Choroid plexus epithelial cell (primary cell): ENCODE measurements at regions not wholly inside any gene's neighbourhood (a gene's known extent, or its start where the extent isn't known, plus 50 kb on each side); places are given as distances from the start of the nearest gene placed in this dataset.
A peak's percentile ranks its signal among the peaks of the same experiment; 100 is the strongest.

Experiments used
- DNase-seq: peaks from one replicate; pipeline ENCODE4 v3.0.0-alpha.2; 2010; ENCODE audit warnings: low read depth
- H3K4me3 ChIP-seq: 2 replicates; pipeline ENCODE4 v1.5.1; 2011; ENCODE audit warnings: low read depth, mild to moderate bottlenecking, control low read depth, low read length, moderate library complexity
- TF ChIP-seq, protein P1 (sequence below): conservative IDR thresholded peaks from 2 replicates; pipeline ENCODE4 v1.5.1; 2011; ENCODE audit warnings: low read depth, mild to moderate bottlenecking, control low read depth, inconsistent platforms, low read length, moderate library complexity

GRCh38 chr5:74135033-74135432 is 505.5 kb downstream of the ENC1 start:
- H3K4me3 ChIP-seq, result no peak overlapping the region
- TF ChIP-seq, protein P1, sequence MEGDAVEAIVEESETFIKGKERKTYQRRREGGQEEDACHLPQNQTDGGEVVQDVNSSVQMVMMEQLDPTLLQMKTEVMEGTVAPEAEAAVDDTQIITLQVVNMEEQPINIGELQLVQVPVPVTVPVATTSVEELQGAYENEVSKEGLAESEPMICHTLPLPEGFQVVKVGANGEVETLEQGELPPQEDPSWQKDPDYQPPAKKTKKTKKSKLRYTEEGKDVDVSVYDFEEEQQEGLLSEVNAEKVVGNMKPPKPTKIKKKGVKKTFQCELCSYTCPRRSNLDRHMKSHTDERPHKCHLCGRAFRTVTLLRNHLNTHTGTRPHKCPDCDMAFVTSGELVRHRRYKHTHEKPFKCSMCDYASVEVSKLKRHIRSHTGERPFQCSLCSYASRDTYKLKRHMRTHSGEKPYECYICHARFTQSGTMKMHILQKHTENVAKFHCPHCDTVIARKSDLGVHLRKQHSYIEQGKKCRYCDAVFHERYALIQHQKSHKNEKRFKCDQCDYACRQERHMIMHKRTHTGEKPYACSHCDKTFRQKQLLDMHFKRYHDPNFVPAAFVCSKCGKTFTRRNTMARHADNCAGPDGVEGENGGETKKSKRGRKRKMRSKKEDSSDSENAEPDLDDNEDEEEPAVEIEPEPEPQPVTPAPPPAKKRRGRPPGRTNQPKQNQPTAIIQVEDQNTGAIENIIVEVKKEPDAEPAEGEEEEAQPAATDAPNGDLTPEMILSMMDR, result no peak
- DNase-seq, result no peak

DNA sequence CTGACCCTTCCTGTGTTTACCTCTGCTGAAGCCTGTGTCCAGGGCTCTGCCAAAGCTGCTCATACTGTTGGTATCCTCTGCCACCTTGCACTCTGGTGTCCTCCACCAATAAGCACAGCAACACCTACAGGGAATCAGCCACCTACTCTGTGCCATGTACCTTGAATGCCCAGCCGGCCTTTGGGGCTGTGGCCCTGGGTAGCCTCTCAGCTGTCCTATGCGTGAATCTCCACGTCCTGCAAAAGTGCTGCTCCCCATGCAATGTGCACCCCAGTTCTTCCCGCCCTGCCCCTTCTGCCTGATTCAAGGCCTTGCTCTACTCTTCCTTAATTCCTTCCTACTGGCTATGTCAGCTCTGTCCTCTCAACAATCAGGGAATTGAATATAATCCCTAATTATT is 506.5 kb downstream of the ARHGEF28 start:
- TF ChIP-seq, protein P1, result no peak
- no peak overlapping the region for H3K4me3 ChIP-seq
- DNase-seq, result no peak

DNA sequence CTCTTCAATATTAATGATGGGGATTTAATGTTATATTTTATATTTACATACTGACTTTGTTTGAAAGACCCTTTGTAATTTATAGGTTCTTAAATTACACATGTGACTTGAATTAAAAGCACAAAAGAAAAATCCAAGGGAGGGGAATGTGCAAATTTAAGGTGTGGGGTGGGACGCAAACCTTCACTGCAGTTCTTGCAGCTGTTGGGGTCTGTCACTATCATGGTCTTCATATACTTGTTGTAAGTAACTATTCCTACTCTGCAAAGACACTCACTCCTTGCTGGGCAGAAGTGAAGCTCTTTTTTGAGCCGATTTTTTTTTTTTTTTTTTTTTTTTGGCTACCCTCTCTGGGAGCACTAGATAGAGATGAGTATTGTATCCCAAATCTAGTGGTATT is 505.3 kb downstream of the ARHGEF28 start:
- DNase-seq, result no peak
- no peak overlapping the region for H3K4me3 ChIP-seq
- TF ChIP-seq, protein P1, result no peak

- DNase-seq, result no peak
- TF ChIP-seq, protein P1, result no peak
- H3K4me3 ChIP-seq, result no peak overlapping the region
These were observed 504.3 kb downstream of the ARHGEF28 start for GRCh38 chr5:74130155-74130897.

- TF ChIP-seq, protein P1, result peak; percentile 57
- peak; percentile 56 for DNase-seq
- peak overlapping the region; percentile 30 for H3K4me3 ChIP-seq
These were observed 501.7 kb downstream of the ARHGEF28 start for GRCh38 chr5:74127381-74128320.

DNA sequence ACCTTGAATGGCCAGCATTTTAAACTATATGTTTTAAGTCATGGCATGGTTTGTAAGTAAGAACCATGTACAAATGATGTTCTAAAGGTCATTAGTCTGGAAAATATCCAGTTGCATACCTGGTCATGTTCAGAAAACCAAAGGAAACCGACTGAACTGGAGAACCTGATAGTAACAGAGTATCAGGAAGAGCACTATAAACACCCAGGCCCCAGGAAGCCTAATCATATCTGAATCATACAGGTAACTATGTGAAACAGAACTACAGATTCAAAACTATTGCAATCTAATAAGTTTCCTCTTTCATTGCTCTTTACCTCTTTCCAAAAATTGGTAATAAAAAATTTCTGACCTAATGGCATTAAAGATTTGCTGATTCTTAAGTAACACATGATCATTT is 500.3 kb downstream of the ARHGEF28 start:
- TF ChIP-seq, protein P1, result no peak
- DNase-seq, result no peak
- H3K4me3 ChIP-seq, result no peak overlapping the region
